ENCODE measurements at regions not wholly inside any gene's neighbourhood (a gene's known extent, or its start where the extent isn't known, plus 50 kb on each side); places are given as distances from the start of the nearest gene placed in this dataset.

GRCh38 chr12:84807249-84807648, 105.3 kb downstream of the SLC6A15 start:
- Mint-ChIP-seq H3K27ac (no peak overlapping the region), H3K27me3 (no peaks in the 10 kb centered on the region), H3K9me3 (peaks cover 0 to 3% (median 0%) of the 10 kb centered on the region in 11 donors), H3K4me3 (no peak overlapping the region), H3K36me3 (no peaks in the 10 kb centered on the region), H3K4me1 (no peaks in the 10 kb centered on the region)
- Histone ChIP-seq H3K9me3 (ENCODE audit: control insufficient read depth in 2 of 3, low read length in 3 of 3) (no peaks in the 10 kb centered on the region), H3K27me3 (ENCODE audit: control insufficient read depth in 2 of 2, insufficient read depth in 2 of 2, low read length in 2 of 2) (no peaks in the 10 kb centered on the region), H3K4me1 (ENCODE audit: control insufficient read depth in 2 of 2, insufficient read depth in 2 of 2, low read length in 2 of 2) (no peaks in the 10 kb centered on the region), H3K36me3 (ENCODE audit: control insufficient read depth in 2 of 3, insufficient read depth in 3 of 3, low read length in 3 of 3) (no peaks in the 10 kb centered on the region), H3K27ac (ENCODE audit: low read depth, low read length) (no peak overlapping the region), H3K4me3 (ENCODE audit: low read length) (no peak overlapping the region)
- DNase-seq: no peak
- ChIA-PET CTCF (no interaction called here), POLR2A (no interaction called here)
- intact Hi-C loops (cut with micrococcal nuclease): no loop called here
- ATAC-seq: no peak

- H3K27ac Mint-ChIP-seq: no peak overlapping the region
- CTCF ChIA-PET: no interaction called here
Measured at GRCh38 chr12:84805474-84805858, 107.1 kb downstream of the SLC6A15 start.

GRCh38 chr12:84804691-84805473, 107.7 kb downstream of the SLC6A15 start:
- Histone ChIP-seq H3K27me3 (ENCODE audit: control insufficient read depth in 2 of 2, insufficient read depth in 2 of 2, low read length in 2 of 2) (no peaks in the 10 kb centered on the region), H3K4me1 (ENCODE audit: control insufficient read depth in 2 of 2, insufficient read depth in 2 of 2, low read length in 2 of 2) (no peaks in the 10 kb centered on the region), H3K4me3 (ENCODE audit: low read length) (no peak overlapping the region), H3K27ac (ENCODE audit: low read depth, low read length) (no peak overlapping the region), H3K36me3 (ENCODE audit: control insufficient read depth in 2 of 3, insufficient read depth in 3 of 3, low read length in 3 of 3) (no peaks in the 10 kb centered on the region), H3K9me3 (ENCODE audit: control insufficient read depth in 2 of 3, low read length in 3 of 3) (no peaks in the 10 kb centered on the region)
- Mint-ChIP-seq H3K27me3 (no peaks in the 10 kb centered on the region), H3K4me1 (no peaks in the 10 kb centered on the region), H3K9me3 (peaks cover 0 to 3% (median 0%) of the 10 kb centered on the region in 11 donors), H3K36me3 (no peaks in the 10 kb centered on the region), H3K27ac (no peak overlapping the region), H3K4me3 (no peak overlapping the region)
- ChIA-PET CTCF (no interaction called here), POLR2A (no interaction called here)
- DNase-seq: no peak
- no peak for ATAC-seq
- intact Hi-C loops (cut with micrococcal nuclease): no loop called here

More at GRCh38 chr12:84805474-84805858, 107.1 kb downstream of the SLC6A15 start:
- H3K27me3 Mint-ChIP-seq: no peaks in the 10 kb centered on the region
- Histone ChIP-seq H3K4me3 (ENCODE audit: low read length) (no peak overlapping the region), H3K9me3 (ENCODE audit: control insufficient read depth in 2 of 3, low read length in 3 of 3) (no peaks in the 10 kb centered on the region), H3K36me3 (ENCODE audit: control insufficient read depth in 2 of 3, insufficient read depth in 3 of 3, low read length in 3 of 3) (no peaks in the 10 kb centered on the region), H3K27me3 (ENCODE audit: control insufficient read depth in 2 of 2, insufficient read depth in 2 of 2, low read length in 2 of 2) (no peaks in the 10 kb centered on the region), H3K4me1 (ENCODE audit: control insufficient read depth in 2 of 2, insufficient read depth in 2 of 2, low read length in 2 of 2) (no peaks in the 10 kb centered on the region), H3K27ac (ENCODE audit: low read depth, low read length) (no peak overlapping the region)
- DNase-seq: no peak
- POLR2A ChIA-PET: no interaction called here
- intact Hi-C loops (cut with micrococcal nuclease): no loop called here
- no peak for ATAC-seq
- peaks cover 0 to 3% (median 0%) of the 10 kb centered on the region in 11 donors for H3K9me3 Mint-ChIP-seq
- H3K4me1 Mint-ChIP-seq: no peaks in the 10 kb centered on the region
- no peaks in the 10 kb centered on the region for H3K36me3 Mint-ChIP-seq
- H3K4me3 Mint-ChIP-seq: no peak overlapping the region

- Histone ChIP-seq H3K36me3 (ENCODE audit: control insufficient read depth in 2 of 3, insufficient read depth in 3 of 3, low read length in 3 of 3) (no peaks in the 10 kb centered on the region), H3K9me3 (ENCODE audit: control insufficient read depth in 2 of 3, low read length in 3 of 3) (no peaks in the 10 kb centered on the region), H3K27me3 (ENCODE audit: control insufficient read depth in 2 of 2, insufficient read depth in 2 of 2, low read length in 2 of 2) (no peaks in the 10 kb centered on the region), H3K27ac (ENCODE audit: low read depth, low read length) (no peak overlapping the region), H3K4me1 (ENCODE audit: control insufficient read depth in 2 of 2, insufficient read depth in 2 of 2, low read length in 2 of 2) (no peaks in the 10 kb centered on the region), H3K4me3 (ENCODE audit: low read length) (no peak overlapping the region)
- Mint-ChIP-seq H3K4me1 (no peaks in the 10 kb centered on the region), H3K36me3 (no peaks in the 10 kb centered on the region), H3K9me3 (peaks cover 0 to 3% (median 0%) of the 10 kb centered on the region in 11 donors), H3K27ac (no peak overlapping the region), H3K27me3 (no peaks in the 10 kb centered on the region), H3K4me3 (no peak overlapping the region)
- no peak for ATAC-seq
- no peak for DNase-seq
- POLR2A ChIA-PET: no interaction called here
- intact Hi-C loops (cut with micrococcal nuclease): no loop called here
- CTCF ChIA-PET: no interaction called here
Measured at GRCh38 chr12:84803661-84804060, 108.9 kb downstream of the SLC6A15 start.

GRCh38 chr12:84802161-84802560, 110.4 kb downstream of the SLC6A15 start:
- Histone ChIP-seq H3K9me3 (ENCODE audit: control insufficient read depth in 2 of 3, low read length in 3 of 3) (no peaks in the 10 kb centered on the region), H3K36me3 (ENCODE audit: control insufficient read depth in 2 of 3, insufficient read depth in 3 of 3, low read length in 3 of 3) (no peaks in the 10 kb centered on the region), H3K27ac (ENCODE audit: low read depth, low read length) (no peak overlapping the region), H3K4me3 (ENCODE audit: low read length) (no peak overlapping the region), H3K27me3 (ENCODE audit: control insufficient read depth in 2 of 2, insufficient read depth in 2 of 2, low read length in 2 of 2) (no peaks in the 10 kb centered on the region), H3K4me1 (ENCODE audit: control insufficient read depth in 2 of 2, insufficient read depth in 2 of 2, low read length in 2 of 2) (no peaks in the 10 kb centered on the region)
- H3K36me3 Mint-ChIP-seq: no peaks in the 10 kb centered on the region
- ATAC-seq (no peak), DNase-seq (no peak)
- peaks cover 0 to 3% (median 0%) of the 10 kb centered on the region in 11 donors for H3K9me3 Mint-ChIP-seq
- H3K27me3 Mint-ChIP-seq: no peaks in the 10 kb centered on the region
- ChIA-PET POLR2A (no interaction called here), CTCF (interaction anchor here (0.6 kb wide), 1 partner anchor 559 kb away, joined by 3 read pairs; no protein-coding TSS in a partner anchor)
- H3K4me1 Mint-ChIP-seq: no peaks in the 10 kb centered on the region
- intact Hi-C loops (cut with micrococcal nuclease): no loop called here
- H3K27ac Mint-ChIP-seq: no peak overlapping the region
- no peak overlapping the region for H3K4me3 Mint-ChIP-seq

- Histone ChIP-seq H3K9me3 (ENCODE audit: control insufficient read depth in 2 of 3, low read length in 3 of 3) (no peaks in the 10 kb centered on the region), H3K4me3 (ENCODE audit: low read length) (no peak overlapping the region), H3K27me3 (ENCODE audit: control insufficient read depth in 2 of 2, insufficient read depth in 2 of 2, low read length in 2 of 2) (no peaks in the 10 kb centered on the region), H3K4me1 (ENCODE audit: control insufficient read depth in 2 of 2, insufficient read depth in 2 of 2, low read length in 2 of 2) (no peaks in the 10 kb centered on the region), H3K36me3 (ENCODE audit: control insufficient read depth in 2 of 3, insufficient read depth in 3 of 3, low read length in 3 of 3) (no peaks in the 10 kb centered on the region), H3K27ac (ENCODE audit: low read depth, low read length) (no peak overlapping the region)
- ATAC-seq (no peak), DNase-seq (no peak)
- ChIA-PET CTCF (no interaction called here), POLR2A (no interaction called here)
- intact Hi-C loops (cut with micrococcal nuclease): no loop called here
- Mint-ChIP-seq H3K27me3 (no peaks in the 10 kb centered on the region), H3K4me3 (no peak overlapping the region), H3K36me3 (no peaks in the 10 kb centered on the region), H3K27ac (no peak overlapping the region), H3K9me3 (peaks cover 0 to 6% (median 0%) of the 10 kb centered on the region in 11 donors), H3K4me1 (no peaks in the 10 kb centered on the region)
Measured at GRCh38 chr12:84793558-84794367, 118.8 kb downstream of the SLC6A15 start.

GRCh38 chr12:84791444-84791843, 121.2 kb downstream of the SLC6A15 start:
- Mint-ChIP-seq H3K4me3 (no peak overlapping the region), H3K9me3 (peaks cover 0 to 6% (median 0%) of the 10 kb centered on the region in 11 donors), H3K4me1 (no peaks in the 10 kb centered on the region), H3K27me3 (no peaks in the 10 kb centered on the region), H3K36me3 (no peaks in the 10 kb centered on the region), H3K27ac (no peak overlapping the region)
- no peaks in the 10 kb centered on the region for H3K4me1 ChIP-seq (ENCODE audit: control insufficient read depth in 2 of 2, insufficient read depth in 2 of 2, low read length in 2 of 2)
- H3K36me3 ChIP-seq (ENCODE audit: control insufficient read depth in 2 of 3, insufficient read depth in 3 of 3, low read length in 3 of 3): no peaks in the 10 kb centered on the region
- DNase-seq (no peak), ATAC-seq (no peak)
- no peak overlapping the region for H3K4me3 ChIP-seq (ENCODE audit: low read length)
- ChIA-PET POLR2A (no interaction called here), CTCF (no interaction called here)
- no peaks in the 10 kb centered on the region for H3K27me3 ChIP-seq (ENCODE audit: control insufficient read depth in 2 of 2, insufficient read depth in 2 of 2, low read length in 2 of 2)
- intact Hi-C loops (cut with micrococcal nuclease): no loop called here
- no peaks in the 10 kb centered on the region for H3K9me3 ChIP-seq (ENCODE audit: control insufficient read depth in 2 of 3, low read length in 3 of 3)
- H3K27ac ChIP-seq (ENCODE audit: low read depth, low read length): no peak overlapping the region
